ENCODE measurements at regions not wholly inside any gene's neighbourhood (a gene's known extent, or its start where the extent isn't known, plus 50 kb on each side); places are given as distances from the start of the nearest gene placed in this dataset.

- SMC1A ChIA-PET (ENCODE audit: uncharacterized antibody, unreplicated experiment) = no interaction called here
- WGBS (ENCODE audit: insufficient coverage, insufficient replicate concordance, low lambda C conversion rate, missing lambda C conversion rate) = 0% methylated on average over 2 of the region's 2 CpGs
- TF ChIP-seq NFYA (IDR thresholded peaks at IDR 0.05; ENCODE audit: borderline replicate concordance, low read depth, low read length) (no peak), PBX3 (IDR thresholded peaks at IDR 0.05; ENCODE audit: insufficient replicate concordance, low read depth, low read length) (no peak), MTA3 (IDR thresholded peaks at IDR 0.05; ENCODE audit: borderline replicate concordance, low read length) (no peak), MAX (IDR thresholded peaks at IDR 0.05; ENCODE audit: low read depth, low read length) (no peak), KLF5 (IDR thresholded peaks at IDR 0.05; ENCODE audit: partially characterized antibody) (no peak), CUX1 (IDR thresholded peaks at IDR 0.05; ENCODE audit: insufficient replicate concordance, low read depth, low read length) (no peak), HDAC6 (IDR thresholded peaks at IDR 0.05; ENCODE audit: unreplicated experiment) (no peak), PRDM15 (CRISPR knock-in tag; IDR thresholded peaks at IDR 0.05) (no peak), ZBTB40 (IDR thresholded peaks at IDR 0.05; ENCODE audit: borderline replicate concordance) (no peak)
Observed at GRCh38 chr9:81517954-81518353, 171.4 kb downstream of the TLE1 start.

More at GRCh38 chr9:81517954-81518353, 171.4 kb downstream of the TLE1 start:
- H3K4me2 ChIP-seq (ENCODE audit: control insufficient read depth, insufficient read depth) = no peak overlapping the region
- ATAC-seq = no peak
- in situ Hi-C loops (cut with MboI) = no loop called here
- POLR2A ChIA-PET = no interaction called here
- no peak overlapping the region for H3K27ac ChIP-seq (ENCODE audit: control insufficient read depth, insufficient read depth)
- H3K9ac ChIP-seq (ENCODE audit: control insufficient read depth, insufficient read depth, low read length) = no peak overlapping the region
- H2AFZ ChIP-seq (ENCODE audit: control insufficient read depth, low read depth, low read length) = no peak overlapping the region
- no peaks in the 10 kb centered on the region for H3K36me3 ChIP-seq (ENCODE audit: control insufficient read depth in 2 of 2, insufficient read depth in 2 of 2, low read length in 1 of 2)
- no peaks in the 10 kb centered on the region for H3K4me1 ChIP-seq (ENCODE audit: control insufficient read depth, insufficient read depth, low read length)
- intact Hi-C loops (cut with micrococcal nuclease; ENCODE audit: unreplicated experiment) = no loop called here
- no peak overlapping the region for H3K4me3 ChIP-seq
- CTCF ChIA-PET = no interaction called here
- RAD21 ChIA-PET (ENCODE audit: unreplicated experiment) = no interaction called here
- no peak for DNase-seq (ENCODE audit: low read depth, low spot score)
- H3K79me2 ChIP-seq (ENCODE audit: control insufficient read depth, insufficient read depth, low read length) = no peaks in the 10 kb centered on the region
- FAIRE-seq = no peak
- BruUV-seq (replicated peaks) = no TSS peak
- no peaks in the 10 kb centered on the region for H3K9me3 ChIP-seq (replicated peaks; ENCODE audit: control insufficient read depth, insufficient read depth, low read length)
- H3K27me3 ChIP-seq (replicated peaks in 1 of 2; ENCODE audit: control insufficient read depth in 2 of 2, insufficient read depth in 2 of 2, low read length in 1 of 2) = no peaks in the 10 kb centered on the region
- H4K20me1 ChIP-seq (ENCODE audit: control insufficient read depth, insufficient read depth) = no peaks in the 10 kb centered on the region

All from GM12878 (cell line).